Esophagus squamous epithelium (tissue), 5 donors: ENCODE measurements at regions not wholly inside any gene's neighbourhood (a gene's known extent, or its start where the extent isn't known, plus 50 kb on each side); places are given as distances from the start of the nearest gene placed in this dataset.
"Not testable (repeated sequence)": the region's sequence is repeated elsewhere in the genome, so short reads cannot be mapped to it uniquely, and the experiment has no call there.

Experiments used
- DNase-seq: peaks from one replicate; lab custom pipeline; 2025; lab: John Stamatoyannopoulos, UW
- H3K27ac ChIP-seq, 4 donors: fragments of 200-600 bp; sonication (generic); one replicate each; pipeline ENCODE4 v1.5.1; 2016 to 2019; ENCODE audit warnings: mild to moderate bottlenecking in 1 of 4
- H3K27me3 ChIP-seq, 4 donors: fragments of 200-600 bp; sonication (generic); 1 replicate in 3 of 4; 2 replicates in 1 of 4; pipeline versions ENCODE4 v1.5.1 to v1.6.0; 2017 to 2021; ENCODE audit warnings: antibody characterized with exemption in 1 of 4
- H3K36me3 ChIP-seq, 3 donors: fragments of 200-600 bp; sonication (generic); one replicate each; pipeline ENCODE4 v1.5.1; 2016 to 2019
- H3K4me1 ChIP-seq, 3 donors: fragments of 200-600 bp; sonication (generic); one replicate each; pipeline ENCODE4 v1.5.1; 2017 to 2019
- H3K4me3 ChIP-seq, 4 donors: fragments of 200-600 bp; sonication (generic); 1 replicate in 3 of 4; 2 replicates in 1 of 4; pipeline ENCODE4 v1.5.1; 2016 to 2019; ENCODE audit warnings: mild to moderate bottlenecking in 2 of 4, moderate library complexity in 1 of 4
- H3K9me3 ChIP-seq, 3 donors: fragments of 200-600 bp; sonication (generic); one replicate each; pipeline ENCODE4 v1.5.1; 2016 to 2019
- POLR2A ChIP-seq, 4 donors: fragments of 450-650 bp; IDR thresholded peaks; one replicate each; pipeline ENCODE4 v1.6.1; 2017; ENCODE audit warnings: antibody characterized with exemption in 4 of 4, mild to moderate bottlenecking in 4 of 4, moderate library complexity in 3 of 4
- WGBS, 2 donors: methylation state at CpG; one replicate each; pipeline ENCODE4 v1.1.5; 2018; 5-methylcytosine and 5-hydroxymethylcytosine counted together
- intact Hi-C: fragments of 100-400 bp; cut with DNase I; formaldehyde crosslinking; loops from one replicate; pipeline ENCODE4 v1.15.0; 2022
- TF ChIP-seq, protein P1 (sequence below), 6 experiments: fragments of 450-650 bp in 4 of 6; fragments of 200-600 bp in 2 of 6; sonication (generic) in 2 of 6; IDR thresholded peaks; one replicate each; pipeline ENCODE4 v1.5.1; 2016 to 2019; ENCODE audit warnings: antibody characterized with exemption in 6 of 6, mild to moderate bottlenecking in 4 of 6, moderate library complexity in 4 of 6
- donor health status: DM: yes; HTN: yes; CAD: no.

DNA sequence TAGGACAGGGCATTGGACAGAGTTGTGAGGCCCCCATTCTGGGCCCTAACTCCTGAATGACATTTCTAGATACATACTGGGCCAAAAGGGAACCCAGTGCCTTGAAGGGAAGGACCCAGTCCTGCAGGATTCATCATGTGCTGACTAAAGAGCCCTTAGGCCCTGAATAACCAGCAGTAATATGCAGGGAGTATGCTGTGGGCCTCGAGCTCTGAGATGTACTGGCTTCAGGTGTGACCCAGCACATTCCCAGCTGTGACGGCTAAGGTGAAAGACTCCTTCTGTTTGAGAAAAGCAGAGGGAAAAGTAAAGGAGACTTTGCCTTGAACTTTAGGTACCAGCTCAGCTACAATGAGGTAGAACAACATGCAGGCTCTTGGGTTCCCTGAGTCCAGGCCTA lies 138.2 kb upstream of the HUWE1 start:
- Histone ChIP-seq H3K27me3 (no peaks in the 10 kb centered on the region), H3K4me1 (no peaks in the 10 kb centered on the region), H3K36me3 (no peaks in the 10 kb centered on the region), H3K27ac (no peak overlapping the region), H3K9me3 (no peaks in the 10 kb centered on the region), H3K4me3 (no peak overlapping the region)
- TF ChIP-seq, protein P1, sequence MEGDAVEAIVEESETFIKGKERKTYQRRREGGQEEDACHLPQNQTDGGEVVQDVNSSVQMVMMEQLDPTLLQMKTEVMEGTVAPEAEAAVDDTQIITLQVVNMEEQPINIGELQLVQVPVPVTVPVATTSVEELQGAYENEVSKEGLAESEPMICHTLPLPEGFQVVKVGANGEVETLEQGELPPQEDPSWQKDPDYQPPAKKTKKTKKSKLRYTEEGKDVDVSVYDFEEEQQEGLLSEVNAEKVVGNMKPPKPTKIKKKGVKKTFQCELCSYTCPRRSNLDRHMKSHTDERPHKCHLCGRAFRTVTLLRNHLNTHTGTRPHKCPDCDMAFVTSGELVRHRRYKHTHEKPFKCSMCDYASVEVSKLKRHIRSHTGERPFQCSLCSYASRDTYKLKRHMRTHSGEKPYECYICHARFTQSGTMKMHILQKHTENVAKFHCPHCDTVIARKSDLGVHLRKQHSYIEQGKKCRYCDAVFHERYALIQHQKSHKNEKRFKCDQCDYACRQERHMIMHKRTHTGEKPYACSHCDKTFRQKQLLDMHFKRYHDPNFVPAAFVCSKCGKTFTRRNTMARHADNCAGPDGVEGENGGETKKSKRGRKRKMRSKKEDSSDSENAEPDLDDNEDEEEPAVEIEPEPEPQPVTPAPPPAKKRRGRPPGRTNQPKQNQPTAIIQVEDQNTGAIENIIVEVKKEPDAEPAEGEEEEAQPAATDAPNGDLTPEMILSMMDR (IDR thresholded peaks at IDR 0.05): no peak
- no peak for TF ChIP-seq POLR2A (IDR thresholded peaks at IDR 0.05)
- 14 to 60% methylated on average over 1 to 2 of the region's 2 CpGs for WGBS, 2 donors
- no peak for DNase-seq
- intact Hi-C loops: no loop called here

DNA sequence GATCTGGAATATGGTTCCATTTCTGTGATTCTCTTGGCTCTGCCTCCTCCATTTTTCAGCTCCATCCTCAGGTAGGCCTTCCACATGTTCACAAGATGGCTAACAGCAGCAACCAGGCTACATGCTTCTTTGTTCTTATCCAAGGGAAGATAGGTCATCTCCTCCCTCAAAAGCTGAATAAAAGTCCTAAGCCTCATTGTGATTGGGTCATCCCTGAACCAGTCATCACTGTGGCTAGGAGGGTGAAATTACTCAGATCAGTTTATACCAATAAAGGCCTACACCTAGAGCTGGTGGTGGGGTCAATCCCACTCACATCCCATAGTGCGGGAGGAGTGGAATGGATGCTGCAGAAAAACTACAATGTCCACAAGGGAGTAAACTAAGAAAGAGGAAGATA lies 131.6 kb upstream of the HUWE1 start:
- 91% methylated on average over 1 of the region's 1 CpG; no CpG with 5 or more reads in 1 of the 2 donors for WGBS, 2 donors
- H3K9me3 ChIP-seq, H3K36me3 ChIP-seq, intact Hi-C loops, DNase-seq, H3K27me3 ChIP-seq, H3K27ac ChIP-seq, H3K4me1 ChIP-seq, H3K4me3 ChIP-seq: not testable (repeated sequence)

DNA sequence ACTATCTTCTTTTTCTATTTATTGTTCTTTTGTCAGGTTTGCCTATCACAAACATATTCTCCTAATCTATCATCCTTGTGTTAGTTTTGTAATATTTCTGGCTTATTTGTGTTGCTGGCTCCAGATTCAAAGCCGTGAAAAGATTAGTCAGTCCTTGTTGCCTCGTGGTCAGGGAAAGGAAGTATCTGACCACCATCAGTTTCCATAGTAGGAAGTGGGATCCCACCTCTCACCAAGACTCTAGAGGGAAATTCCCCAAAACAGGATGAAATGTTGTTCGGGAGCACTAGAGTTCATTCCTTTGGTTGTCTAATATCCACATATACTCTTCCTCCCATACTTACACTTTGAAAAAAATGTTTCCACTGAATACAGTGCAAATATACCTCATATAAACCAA lies 131.0 kb upstream of the HUWE1 start:
- TF ChIP-seq, protein P1 (IDR thresholded peaks at IDR 0.05): no peak
- TF ChIP-seq POLR2A (IDR thresholded peaks at IDR 0.05): no peak
- Histone ChIP-seq H3K4me3 (no peak overlapping the region), H3K27ac (no peak overlapping the region), H3K27me3 (no peaks in the 10 kb centered on the region), H3K9me3 (no peaks in the 10 kb centered on the region), H3K4me1 (no peaks in the 10 kb centered on the region), H3K36me3 (no peaks in the 10 kb centered on the region)
- intact Hi-C loops: no loop called here
- WGBS, 2 donors: 52 to 54% methylated on average over 3 of the region's 3 CpGs
- DNase-seq: no peak

DNA sequence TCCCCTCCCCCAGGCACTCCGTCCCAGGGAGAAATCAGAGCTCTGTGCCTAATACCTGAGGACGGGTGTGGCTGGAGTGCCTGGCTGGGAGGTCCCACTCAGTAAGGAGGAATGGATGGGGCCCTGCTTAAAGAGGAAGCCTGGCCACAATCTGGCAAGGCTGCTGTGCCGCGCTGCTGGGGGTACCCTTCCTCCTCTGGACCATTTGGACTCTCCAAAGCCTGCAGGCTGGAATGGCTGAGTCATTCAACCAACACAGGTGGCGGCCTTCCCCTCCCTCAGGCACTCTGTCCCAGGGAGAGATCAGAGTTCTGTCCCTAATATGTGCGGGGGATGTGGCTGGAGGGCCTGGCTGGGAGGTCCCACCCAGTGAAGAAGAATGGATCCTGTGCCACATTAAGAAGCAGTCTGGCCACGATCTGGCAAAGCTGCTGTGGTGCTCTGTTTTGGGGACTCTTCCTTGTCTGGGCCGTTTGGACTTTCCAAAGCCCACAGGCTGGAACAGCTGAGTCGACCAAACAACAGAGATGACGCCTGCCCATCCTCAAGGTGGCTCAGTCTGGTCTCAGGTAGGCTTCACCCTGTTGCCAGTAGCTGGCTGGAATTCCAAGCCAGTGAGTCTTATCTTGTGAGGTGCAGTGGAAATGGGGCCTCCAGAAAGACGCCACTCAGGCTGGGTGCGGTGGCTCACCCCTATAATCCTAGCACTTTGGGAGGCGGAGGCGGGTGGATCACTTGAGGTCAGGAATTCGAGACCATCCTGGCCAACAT lies 127.3 kb upstream of the HUWE1 start:
- no peaks in the 10 kb centered on the region for H3K9me3 ChIP-seq
- no peaks in the 10 kb centered on the region for H3K4me1 ChIP-seq
- no peaks in the 10 kb centered on the region for H3K27me3 ChIP-seq
- TF ChIP-seq POLR2A (IDR thresholded peaks at IDR 0.05): no peak
- TF ChIP-seq, protein P1 (IDR thresholded peaks at IDR 0.05): no peak
- 60 to 70% methylated on average over 4 to 5 of the region's 15 CpGs for WGBS, 2 donors
- intact Hi-C loops: no loop called here
- no peak overlapping the region for H3K4me3 ChIP-seq
- no peak for DNase-seq
- no peaks in the 10 kb centered on the region for H3K36me3 ChIP-seq
- H3K27ac ChIP-seq: no peak overlapping the region

DNA sequence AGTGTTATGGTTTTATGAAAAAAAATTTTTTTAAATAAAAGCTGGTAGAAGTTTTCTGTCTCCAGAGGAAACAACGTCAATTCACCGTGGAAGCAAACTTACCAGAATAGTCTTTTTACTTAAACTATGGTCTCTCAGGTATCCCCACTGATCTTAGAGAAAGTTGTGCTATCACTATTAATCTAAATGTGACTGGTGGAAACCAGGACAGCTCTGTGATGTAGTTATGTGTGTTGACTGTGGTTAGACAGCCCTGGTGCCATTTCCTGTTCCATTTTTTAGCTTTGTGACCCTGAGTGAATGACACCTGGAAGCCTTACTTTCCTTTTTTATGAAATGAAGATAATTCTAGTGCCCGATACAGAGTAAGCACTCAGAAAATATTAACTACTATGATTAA lies 111.8 kb upstream of the HUWE1 start:
- intact Hi-C loops: no loop called here
- DNase-seq: no peak

More for the DNA sequence above, 111.8 kb upstream of the HUWE1 start:
- WGBS, 2 donors: 95% methylated on average over 2 to 3 of the region's 3 CpGs
- Histone ChIP-seq H3K36me3 (no peaks in the 10 kb centered on the region), H3K9me3 (peaks cover 0 to 3% (median 0%) of the 10 kb centered on the region in 3 donors), H3K27me3 (no peaks in the 10 kb centered on the region), H3K4me1 (no peaks in the 10 kb centered on the region), H3K4me3 (no peak overlapping the region), H3K27ac (no peak overlapping the region)
- TF ChIP-seq, protein P1 (IDR thresholded peaks at IDR 0.05): no peak
- no peak for TF ChIP-seq POLR2A (IDR thresholded peaks at IDR 0.05)
